ENCODE measurements at regions not wholly inside any gene's neighbourhood (a gene's known extent, or its start where the extent isn't known, plus 50 kb on each side); places are given as distances from the start of the nearest gene placed in this dataset.

DNA sequence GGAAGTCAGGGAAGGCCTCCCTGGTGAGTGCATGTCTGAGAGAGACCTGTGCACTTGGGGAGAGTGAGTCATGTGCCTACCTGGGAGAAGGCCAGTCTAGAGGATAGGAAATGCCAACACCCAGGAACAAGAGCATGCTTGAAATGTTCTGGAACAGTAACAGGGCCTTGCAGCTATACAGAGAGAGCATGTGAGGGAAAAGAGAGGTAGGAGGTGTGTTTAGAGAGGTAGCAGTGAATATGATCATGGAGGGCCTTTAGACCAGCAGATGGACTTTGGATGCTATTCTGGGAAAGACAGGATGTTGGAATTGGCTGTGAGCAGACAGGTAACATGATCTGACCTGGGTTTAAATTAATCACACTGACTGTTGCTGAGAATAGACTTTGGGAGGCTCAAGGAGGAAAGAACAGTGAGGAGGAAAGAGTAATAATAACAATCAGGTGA, 1143.6 kb downstream of the FLRT2 start:
- Histone ChIP-seq H3K4me3 (ENCODE audit: extremely low read depth, insufficient read depth, low read length, poor library complexity, severe bottlenecking) (no peak overlapping the region), H3K9me3 (ENCODE audit: control insufficient read depth, low read length) (no peaks in the 10 kb centered on the region), H3K27ac (ENCODE audit: low read depth, low read length, severe bottlenecking) (no peak overlapping the region), H3K4me1 (ENCODE audit: control insufficient read depth, insufficient read depth, low read length, poor library complexity, severe bottlenecking) (no peaks in the 10 kb centered on the region), H3K36me3 (ENCODE audit: control insufficient read depth, insufficient read depth, low read length) (no peaks in the 10 kb centered on the region)

DNA sequence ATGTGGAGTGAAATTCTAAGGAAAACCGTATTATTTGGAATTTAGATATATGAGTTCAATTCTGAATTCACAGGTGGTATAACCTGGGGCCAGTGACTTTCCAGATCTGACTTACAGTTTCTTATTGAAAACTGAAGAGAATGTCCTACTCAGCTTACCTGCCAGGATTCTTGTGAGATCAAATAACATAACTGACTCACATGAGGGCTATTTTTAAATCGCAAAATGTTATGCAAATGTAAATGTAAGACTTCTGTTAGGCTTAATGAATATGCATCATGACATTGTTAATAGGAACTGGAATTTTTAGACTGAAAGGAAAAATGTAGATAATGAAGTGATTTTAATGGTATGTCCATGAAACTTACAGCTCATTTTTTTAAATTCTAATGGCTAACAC, 1142.1 kb downstream of the FLRT2 start:
- no peaks in the 10 kb centered on the region for H3K9me3 ChIP-seq (ENCODE audit: control insufficient read depth, low read length)
- no peaks in the 10 kb centered on the region for H3K36me3 ChIP-seq (ENCODE audit: control insufficient read depth, insufficient read depth, low read length)
- H3K27ac ChIP-seq (ENCODE audit: low read depth, low read length, severe bottlenecking) = no peak overlapping the region
- H3K4me1 ChIP-seq (ENCODE audit: control insufficient read depth, insufficient read depth, low read length, poor library complexity, severe bottlenecking) = no peaks in the 10 kb centered on the region
- no peak overlapping the region for H3K4me3 ChIP-seq (ENCODE audit: extremely low read depth, insufficient read depth, low read length, poor library complexity, severe bottlenecking)
- 80 to 100% methylated on average over 1 of the region's 2 CpGs for WGBS, 2 experiments (ENCODE audit: insufficient coverage in 2 of 2)

DNA sequence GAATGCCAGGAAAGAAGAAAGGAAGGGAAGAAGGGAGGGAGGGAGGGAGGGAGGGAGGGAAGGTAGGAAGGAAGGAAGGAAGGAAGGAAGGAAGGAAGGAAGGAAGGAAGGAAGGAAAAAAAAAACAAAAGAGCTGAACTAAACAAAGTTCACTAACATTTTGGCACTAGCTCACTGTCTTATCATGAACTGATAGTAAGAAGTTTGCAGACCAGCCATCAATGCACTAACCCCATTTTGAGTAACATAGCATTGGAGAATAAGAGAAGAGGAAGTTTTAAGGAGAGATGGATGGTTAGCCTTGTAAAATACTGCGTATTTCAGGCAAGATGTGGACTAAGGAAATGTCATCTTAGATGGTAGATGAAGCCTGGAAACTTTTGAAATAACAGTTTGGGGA, 1136.0 kb downstream of the FLRT2 start:
- Histone ChIP-seq H3K4me3 (ENCODE audit: extremely low read depth, insufficient read depth, low read length, poor library complexity, severe bottlenecking) (no peak overlapping the region), H3K4me1 (ENCODE audit: control insufficient read depth, insufficient read depth, low read length, poor library complexity, severe bottlenecking) (no peaks in the 10 kb centered on the region), H3K36me3 (ENCODE audit: control insufficient read depth, insufficient read depth, low read length) (no peaks in the 10 kb centered on the region), H3K9me3 (ENCODE audit: control insufficient read depth, low read length) (no peaks in the 10 kb centered on the region), H3K27ac (ENCODE audit: low read depth, low read length, severe bottlenecking) (no peak overlapping the region)
- 83 to 100% methylated on average over 1 of the region's 1 CpG for WGBS, 2 experiments (ENCODE audit: insufficient coverage in 2 of 2)

DNA sequence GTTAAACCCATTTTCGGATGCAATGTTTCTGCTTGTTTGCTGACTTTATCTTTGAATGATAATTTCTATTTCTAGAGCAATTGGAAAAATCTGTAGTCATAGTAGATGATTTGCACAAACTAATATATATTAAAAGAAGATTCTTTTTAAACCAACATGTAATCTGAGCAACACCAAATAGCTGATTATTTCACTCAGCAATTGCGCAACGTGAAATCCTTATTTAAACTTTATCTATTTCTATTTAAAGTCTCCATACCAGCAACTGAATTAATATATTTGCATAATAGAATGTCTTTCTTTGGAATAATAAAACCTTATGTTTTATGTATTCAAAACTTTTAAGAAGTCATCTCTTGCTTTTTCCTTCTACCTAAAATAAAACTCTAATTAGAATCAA, 1132.4 kb downstream of the FLRT2 start:
- no CpG with 5 or more reads among the region's 3 CpGs for WGBS, 2 experiments (ENCODE audit: insufficient coverage in 2 of 2)
- no peaks in the 10 kb centered on the region for H3K36me3 ChIP-seq (ENCODE audit: control insufficient read depth, insufficient read depth, low read length)
- no peak overlapping the region for H3K27ac ChIP-seq (ENCODE audit: low read depth, low read length, severe bottlenecking)
- no peaks in the 10 kb centered on the region for H3K9me3 ChIP-seq (ENCODE audit: control insufficient read depth, low read length)
- H3K4me1 ChIP-seq (ENCODE audit: control insufficient read depth, insufficient read depth, low read length, poor library complexity, severe bottlenecking) = no peaks in the 10 kb centered on the region
- no peak overlapping the region for H3K4me3 ChIP-seq (ENCODE audit: extremely low read depth, insufficient read depth, low read length, poor library complexity, severe bottlenecking)

GRCh38 chr14:86654558-86655184, 1124.7 kb downstream of the FLRT2 start:
- H3K27ac ChIP-seq (ENCODE audit: low read depth, low read length, severe bottlenecking) = no peak overlapping the region
- WGBS, 2 experiments (ENCODE audit: insufficient coverage in 2 of 2) = 49 to 100% methylated on average over 1 to 5 of the region's 8 CpGs
- no peaks in the 10 kb centered on the region for H3K4me1 ChIP-seq (ENCODE audit: control insufficient read depth, insufficient read depth, low read length, poor library complexity, severe bottlenecking)
- no peaks in the 10 kb centered on the region for H3K36me3 ChIP-seq (ENCODE audit: control insufficient read depth, insufficient read depth, low read length)
- no peaks in the 10 kb centered on the region for H3K9me3 ChIP-seq (ENCODE audit: control insufficient read depth, low read length)
- no peak overlapping the region for H3K4me3 ChIP-seq (ENCODE audit: extremely low read depth, insufficient read depth, low read length, poor library complexity, severe bottlenecking)

DNA sequence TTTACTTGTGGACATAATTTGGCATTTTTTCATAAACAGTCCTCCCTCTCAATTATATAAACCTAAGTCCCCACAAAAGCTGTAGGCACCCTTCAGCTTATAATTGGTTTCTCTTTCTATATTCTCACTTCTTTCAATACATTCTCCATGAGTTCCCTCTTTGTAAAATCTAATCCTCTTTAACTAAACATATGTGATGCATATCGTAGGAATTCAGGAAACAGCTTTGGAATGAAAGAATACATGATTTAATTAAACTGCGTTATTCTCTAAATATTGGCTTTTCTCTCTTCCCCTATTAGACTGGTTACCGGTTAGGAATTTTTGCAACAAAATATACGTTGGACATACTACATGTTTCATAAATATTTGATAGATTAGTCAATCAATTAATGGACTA, 1122.6 kb downstream of the FLRT2 start:
- Histone ChIP-seq H3K9me3 (ENCODE audit: control insufficient read depth, low read length) (no peaks in the 10 kb centered on the region), H3K4me1 (ENCODE audit: control insufficient read depth, insufficient read depth, low read length, poor library complexity, severe bottlenecking) (no peaks in the 10 kb centered on the region), H3K36me3 (ENCODE audit: control insufficient read depth, insufficient read depth, low read length) (no peaks in the 10 kb centered on the region), H3K27ac (ENCODE audit: low read depth, low read length, severe bottlenecking) (no peak overlapping the region), H3K4me3 (ENCODE audit: extremely low read depth, insufficient read depth, low read length, poor library complexity, severe bottlenecking) (no peak overlapping the region)
- WGBS, 2 experiments (ENCODE audit: insufficient coverage in 2 of 2) = no CpG with 5 or more reads among the region's 4 CpGs

- 63 to 67% methylated on average over 1 of the region's 4 CpGs for WGBS, 2 experiments (ENCODE audit: insufficient coverage in 2 of 2)
- Histone ChIP-seq H3K4me1 (ENCODE audit: control insufficient read depth, insufficient read depth, low read length, poor library complexity, severe bottlenecking) (no peaks in the 10 kb centered on the region), H3K4me3 (ENCODE audit: extremely low read depth, insufficient read depth, low read length, poor library complexity, severe bottlenecking) (no peak overlapping the region), H3K36me3 (ENCODE audit: control insufficient read depth, insufficient read depth, low read length) (no peaks in the 10 kb centered on the region), H3K9me3 (ENCODE audit: control insufficient read depth, low read length) (peaks cover 8% of the 10 kb centered on the region), H3K27ac (ENCODE audit: low read depth, low read length, severe bottlenecking) (no peak overlapping the region)
Observed at GRCh38 chr14:86646696-86647690, 1117.0 kb downstream of the FLRT2 start.

DNA sequence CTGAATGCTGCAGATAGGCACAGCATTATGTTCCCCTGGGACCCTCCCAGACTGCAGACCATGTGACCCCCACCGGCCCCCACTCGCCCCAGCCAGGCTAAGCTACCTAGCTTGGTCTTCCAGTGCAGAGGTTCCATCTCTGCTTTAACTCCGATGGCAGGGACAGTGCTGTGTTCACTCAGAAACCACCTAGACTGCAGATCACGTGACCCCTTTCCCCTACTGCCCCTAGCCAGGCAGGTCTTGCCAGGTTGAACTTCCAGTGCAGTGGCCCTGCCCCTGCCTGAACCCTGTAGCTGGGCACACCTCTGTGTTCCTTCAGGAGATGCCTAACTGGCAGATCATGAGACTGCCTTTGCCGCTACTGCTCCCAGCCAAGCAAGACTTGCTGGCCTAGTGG, 1116.2 kb downstream of the FLRT2 start:
- no peaks in the 10 kb centered on the region for H3K36me3 ChIP-seq (ENCODE audit: control insufficient read depth, insufficient read depth, low read length)
- peaks cover 8% of the 10 kb centered on the region for H3K9me3 ChIP-seq (ENCODE audit: control insufficient read depth, low read length)
- no peaks in the 10 kb centered on the region for H3K4me1 ChIP-seq (ENCODE audit: control insufficient read depth, insufficient read depth, low read length, poor library complexity, severe bottlenecking)
- WGBS, 2 experiments (ENCODE audit: insufficient coverage in 2 of 2) = 86 to 92% methylated on average over 5 of the region's 5 CpGs
- H3K4me3 ChIP-seq (ENCODE audit: extremely low read depth, insufficient read depth, low read length, poor library complexity, severe bottlenecking) = no peak overlapping the region
- no peak overlapping the region for H3K27ac ChIP-seq (ENCODE audit: low read depth, low read length, severe bottlenecking)

DNA sequence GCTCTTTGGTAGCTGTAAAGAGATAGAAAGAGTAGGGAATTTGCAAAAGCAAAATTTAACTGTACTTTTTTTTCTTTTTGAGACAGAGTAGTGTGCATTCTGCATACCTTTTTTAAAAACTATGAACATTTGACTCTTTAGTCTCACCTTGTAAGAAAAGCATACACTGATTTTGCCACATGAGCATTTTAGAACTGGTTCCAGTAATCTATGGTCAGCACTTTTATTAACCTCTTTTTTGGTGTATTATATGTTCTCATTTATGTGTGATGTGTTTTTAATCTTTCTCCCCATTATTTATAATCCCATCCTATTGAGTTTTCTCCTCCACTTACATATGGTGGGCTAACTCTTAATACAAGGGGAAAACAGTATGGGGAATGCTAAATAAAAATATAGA, 1111.4 kb downstream of the FLRT2 start:
- Histone ChIP-seq H3K9me3 (ENCODE audit: control insufficient read depth, low read length) (no peaks in the 10 kb centered on the region), H3K27ac (ENCODE audit: low read depth, low read length, severe bottlenecking) (no peak overlapping the region), H3K4me1 (ENCODE audit: control insufficient read depth, insufficient read depth, low read length, poor library complexity, severe bottlenecking) (no peaks in the 10 kb centered on the region), H3K36me3 (ENCODE audit: control insufficient read depth, insufficient read depth, low read length) (no peaks in the 10 kb centered on the region), H3K4me3 (ENCODE audit: extremely low read depth, insufficient read depth, low read length, poor library complexity, severe bottlenecking) (no peak overlapping the region)

- no peaks in the 10 kb centered on the region for H3K9me3 ChIP-seq (ENCODE audit: control insufficient read depth, low read length)
- no peaks in the 10 kb centered on the region for H3K36me3 ChIP-seq (ENCODE audit: control insufficient read depth, insufficient read depth, low read length)
- WGBS, 2 experiments (ENCODE audit: insufficient coverage in 2 of 2) = no CpG with 5 or more reads among the region's 3 CpGs
- H3K4me1 ChIP-seq (ENCODE audit: control insufficient read depth, insufficient read depth, low read length, poor library complexity, severe bottlenecking) = no peaks in the 10 kb centered on the region
- H3K4me3 ChIP-seq (ENCODE audit: extremely low read depth, insufficient read depth, low read length, poor library complexity, severe bottlenecking) = no peak overlapping the region
- no peak overlapping the region for H3K27ac ChIP-seq (ENCODE audit: low read depth, low read length, severe bottlenecking)
Observed at GRCh38 chr14:86640288-86640687, 1110.3 kb downstream of the FLRT2 start.

DNA sequence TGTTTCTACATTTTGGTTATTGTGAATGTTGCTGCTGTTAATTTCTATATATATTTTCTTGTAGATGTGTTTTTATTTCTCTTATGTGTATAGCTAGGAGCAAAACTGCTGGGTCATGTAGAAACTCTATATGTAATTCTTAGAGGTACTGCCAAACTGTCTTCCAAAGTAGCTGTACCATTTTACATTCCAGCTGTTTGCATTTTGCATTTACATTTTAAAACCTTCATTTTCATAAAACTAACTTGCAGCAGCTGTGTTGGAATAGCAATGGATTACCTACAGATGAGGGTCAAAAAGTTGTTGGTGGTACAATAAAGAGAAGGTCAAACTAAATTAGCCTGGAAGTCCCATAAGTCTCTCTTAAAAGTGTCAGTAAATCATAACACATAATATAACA, 1109.7 kb downstream of the FLRT2 start:
- H3K27ac ChIP-seq (ENCODE audit: low read depth, low read length, severe bottlenecking) = no peak overlapping the region
- no peak overlapping the region for H3K4me3 ChIP-seq (ENCODE audit: extremely low read depth, insufficient read depth, low read length, poor library complexity, severe bottlenecking)
- no peaks in the 10 kb centered on the region for H3K4me1 ChIP-seq (ENCODE audit: control insufficient read depth, insufficient read depth, low read length, poor library complexity, severe bottlenecking)
- H3K9me3 ChIP-seq (ENCODE audit: control insufficient read depth, low read length) = no peaks in the 10 kb centered on the region
- H3K36me3 ChIP-seq (ENCODE audit: control insufficient read depth, insufficient read depth, low read length) = no peaks in the 10 kb centered on the region
